ENCODE measurements at regions not wholly inside any gene's neighbourhood (a gene's known extent, or its start where the extent isn't known, plus 50 kb on each side); places are given as distances from the start of the nearest gene placed in this dataset.

GRCh38 chr2:5123582-5124196 is 568.5 kb upstream of the SOX11 start:
- no peak overlapping the region for H3K4me3 ChIP-seq (ENCODE audit: low read length)
- TF ChIP-seq, protein P1, sequence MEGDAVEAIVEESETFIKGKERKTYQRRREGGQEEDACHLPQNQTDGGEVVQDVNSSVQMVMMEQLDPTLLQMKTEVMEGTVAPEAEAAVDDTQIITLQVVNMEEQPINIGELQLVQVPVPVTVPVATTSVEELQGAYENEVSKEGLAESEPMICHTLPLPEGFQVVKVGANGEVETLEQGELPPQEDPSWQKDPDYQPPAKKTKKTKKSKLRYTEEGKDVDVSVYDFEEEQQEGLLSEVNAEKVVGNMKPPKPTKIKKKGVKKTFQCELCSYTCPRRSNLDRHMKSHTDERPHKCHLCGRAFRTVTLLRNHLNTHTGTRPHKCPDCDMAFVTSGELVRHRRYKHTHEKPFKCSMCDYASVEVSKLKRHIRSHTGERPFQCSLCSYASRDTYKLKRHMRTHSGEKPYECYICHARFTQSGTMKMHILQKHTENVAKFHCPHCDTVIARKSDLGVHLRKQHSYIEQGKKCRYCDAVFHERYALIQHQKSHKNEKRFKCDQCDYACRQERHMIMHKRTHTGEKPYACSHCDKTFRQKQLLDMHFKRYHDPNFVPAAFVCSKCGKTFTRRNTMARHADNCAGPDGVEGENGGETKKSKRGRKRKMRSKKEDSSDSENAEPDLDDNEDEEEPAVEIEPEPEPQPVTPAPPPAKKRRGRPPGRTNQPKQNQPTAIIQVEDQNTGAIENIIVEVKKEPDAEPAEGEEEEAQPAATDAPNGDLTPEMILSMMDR (IDR thresholded peaks at IDR 0.05; ENCODE audit: insufficient read depth, low read depth, low read length, missing control alignments): no peak
- peak; percentile 8 for DNase-seq (ENCODE audit: low read depth)

GRCh38 chr2:5125017-5125730 is 567.0 kb upstream of the SOX11 start:
- H3K4me3 ChIP-seq (ENCODE audit: low read length): no peak overlapping the region
- DNase-seq (ENCODE audit: low read depth): no peak
- TF ChIP-seq, protein P1 (IDR thresholded peaks at IDR 0.05; ENCODE audit: insufficient read depth, low read depth, low read length, missing control alignments): no peak

- no peak overlapping the region for H3K4me3 ChIP-seq (ENCODE audit: low read length)
- TF ChIP-seq, protein P1 (IDR thresholded peaks at IDR 0.05; ENCODE audit: insufficient read depth, low read depth, low read length, missing control alignments): no peak
- DNase-seq (ENCODE audit: low read depth): no peak
These were observed 559.9 kb upstream of the SOX11 start for GRCh38 chr2:5132281-5132680.

GRCh38 chr2:5140347-5140746 is 551.8 kb upstream of the SOX11 start:
- DNase-seq (ENCODE audit: low read depth): peak; percentile 88
- TF ChIP-seq, protein P1 (IDR thresholded peaks at IDR 0.05; ENCODE audit: insufficient read depth, low read depth, low read length, missing control alignments): no peak
- no peak overlapping the region for H3K4me3 ChIP-seq (ENCODE audit: low read length)

- H3K4me3 ChIP-seq (ENCODE audit: low read length): no peak overlapping the region
- DNase-seq (ENCODE audit: low read depth): no peak
- TF ChIP-seq, protein P1 (IDR thresholded peaks at IDR 0.05; ENCODE audit: insufficient read depth, low read depth, low read length, missing control alignments): no peak
These were observed 548.0 kb upstream of the SOX11 start for GRCh38 chr2:5144159-5144558.

GRCh38 chr2:5145053-5145452 is 547.1 kb upstream of the SOX11 start:
- TF ChIP-seq, protein P1 (IDR thresholded peaks at IDR 0.05; ENCODE audit: insufficient read depth, low read depth, low read length, missing control alignments): no peak
- H3K4me3 ChIP-seq (ENCODE audit: low read length): no peak overlapping the region
- DNase-seq (ENCODE audit: low read depth): no peak

DNA sequence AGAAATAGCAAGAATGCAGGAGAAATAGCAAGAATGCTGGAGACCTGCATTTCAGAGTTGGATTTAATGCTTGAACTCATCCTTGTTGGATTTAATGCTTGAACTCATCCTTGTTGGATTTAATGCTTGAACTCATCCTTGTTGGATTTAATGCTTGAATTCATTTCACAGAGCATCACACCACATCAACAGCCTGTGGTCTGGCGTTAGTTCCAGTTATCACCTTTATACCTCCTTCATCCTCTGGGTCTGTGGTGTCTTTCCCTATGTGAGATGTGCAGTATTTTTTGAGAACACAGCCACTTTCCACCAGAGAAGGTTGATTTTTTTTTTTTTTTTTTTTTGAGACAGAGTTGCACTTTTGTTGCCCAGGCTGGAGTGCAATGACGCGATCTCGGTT is 546.4 kb upstream of the SOX11 start:
- DNase-seq (ENCODE audit: low read depth): no peak
- TF ChIP-seq, protein P1 (IDR thresholded peaks at IDR 0.05; ENCODE audit: insufficient read depth, low read depth, low read length, missing control alignments): no peak
- H3K4me3 ChIP-seq (ENCODE audit: low read length): no peak overlapping the region

Data from epithelial cell of esophagus (primary cell).